GM12891 (cell line): ENCODE measurements at regions not wholly inside any gene's neighbourhood (a gene's known extent, or its start where the extent isn't known, plus 50 kb on each side); places are given as distances from the start of the nearest gene placed in this dataset.

Experiments used
- POLR2A ChIP-seq: IDR thresholded peaks from 2 replicates; pipeline ENCODE4 v1.6.1; 2011; ENCODE audit warnings: low read depth, low read length, control low read depth
- POLR2AphosphoS5 ChIP-seq: IDR thresholded peaks from 2 replicates; pipeline ENCODE4 v1.6.1; 2011; ENCODE audit warnings: low read depth, low read length, control low read depth
- TAF1 ChIP-seq: IDR thresholded peaks from 2 replicates; pipeline ENCODE4 v1.6.1; 2011; ENCODE audit warnings: low read depth, low read length, control low read depth

DNA sequence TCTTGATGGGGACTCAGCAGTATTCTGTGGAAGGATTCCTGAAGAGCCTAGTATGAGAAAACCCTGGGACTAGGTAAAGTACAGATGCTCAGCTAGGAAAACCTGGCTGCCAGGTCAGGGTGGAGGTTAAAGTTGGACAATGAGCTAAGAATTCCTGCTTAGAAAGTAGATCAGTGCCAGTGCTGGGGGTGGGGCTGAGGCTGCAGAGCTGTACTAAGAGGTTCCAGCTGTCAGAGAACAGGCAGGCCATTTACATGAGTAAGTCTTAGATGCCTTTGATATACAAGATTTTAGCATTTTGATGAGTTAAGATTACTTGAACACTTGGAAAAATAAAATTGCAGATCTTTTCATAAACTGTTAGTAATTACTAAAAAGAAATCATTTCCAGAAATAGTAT lies 332.3 kb upstream of the NUDT12 start:
- TF ChIP-seq POLR2AphosphoS5 (no peak), POLR2A (no peak), TAF1 (no peak)
